H1 (cell line): ENCODE measurements at regions not wholly inside any gene's neighbourhood (a gene's known extent, or its start where the extent isn't known, plus 50 kb on each side); places are given as distances from the start of the nearest gene placed in this dataset.

Experiments used
- CBX8 ChIP-seq: fragments of 300-800, 300-1000 bp; sonication (generic); IDR thresholded peaks from 2 replicates; pipeline ENCODE4 v1.7.1; 2016; ENCODE audit warnings: low read depth, low read length, borderline replicate concordance
- CHD1 ChIP-seq: IDR thresholded peaks from 2 replicates; pipeline ENCODE4 v1.6.1; 2012; ENCODE audit warnings: low read depth, low read length, improper control_type of control experiment
- CHD7 ChIP-seq: fragments of 300-600 bp; sonication (generic); IDR thresholded peaks from 2 replicates; pipeline ENCODE4 v1.7.1; 2012; ENCODE audit warnings: low read length, moderate library complexity, mild to moderate bottlenecking, inconsistent platforms; ENCODE audit not compliant: insufficient replicate concordance
- FOSL1 ChIP-seq: IDR thresholded peaks from 2 replicates; pipeline ENCODE4 v1.6.1; 2011; ENCODE audit warnings: mild to moderate bottlenecking, low read depth, low read length, moderate library complexity; ENCODE audit not compliant: insufficient read depth
- KDM4A ChIP-seq: IDR thresholded peaks from one replicate; pipeline ENCODE4 v1.7.1; 2012; ENCODE audit warnings: low read depth, mild to moderate bottlenecking, moderate library complexity, low read length, inconsistent platforms; ENCODE audit not compliant: severe bottlenecking
- POLR2AphosphoS5 ChIP-seq: IDR thresholded peaks from 2 replicates; pipeline ENCODE4 v1.6.1; 2011; ENCODE audit warnings: low read depth, low read length
- SIX5 ChIP-seq: IDR thresholded peaks from 2 replicates; pipeline ENCODE4 v1.6.1; 2011; ENCODE audit warnings: mild to moderate bottlenecking, low read depth, low read length
- TAF1 ChIP-seq: IDR thresholded peaks from 2 replicates; pipeline ENCODE4 v1.6.1; 2011; ENCODE audit warnings: mild to moderate bottlenecking, low read depth, low read length
- TAF7 ChIP-seq: optimal IDR thresholded peaks from 2 replicates; pipeline ENCODE3; 2011; ENCODE audit warnings: low read depth, mild to moderate bottlenecking, inconsistent platforms, low read length, moderate library complexity, borderline replicate concordance
- TEAD4 ChIP-seq: IDR thresholded peaks from 2 replicates; pipeline ENCODE4 v1.6.1; 2012; ENCODE audit warnings: low read depth, low read length, inconsistent platforms, mixed read lengths
- TF ChIP-seq, protein P1 (sequence below): IDR thresholded peaks from 2 replicates; pipeline ENCODE4 v1.6.1; 2012; ENCODE audit warnings: inconsistent platforms

DNA sequence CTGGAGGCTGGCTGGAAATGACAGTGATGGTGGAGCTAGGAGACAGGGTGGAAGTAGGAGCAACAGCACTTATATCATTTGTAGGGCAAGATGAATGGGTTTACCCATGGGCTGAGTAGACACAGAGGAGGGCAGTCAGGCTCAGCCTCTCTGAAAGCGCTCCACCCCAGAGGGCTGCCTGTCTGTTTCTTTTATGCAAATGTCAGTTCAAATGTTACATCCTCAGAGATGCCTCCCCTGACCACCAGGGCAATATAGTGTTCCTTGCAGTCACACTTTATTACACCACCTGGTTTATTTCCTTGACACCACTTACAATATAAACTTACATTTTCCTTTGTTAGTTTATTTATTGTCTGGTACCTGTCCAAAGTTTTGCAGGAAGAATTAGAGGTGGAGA, 159.5 kb upstream of the IL12B start (continued):
- TF ChIP-seq CHD7 (no peak), CBX8 (no peak), POLR2AphosphoS5 (no peak), TAF7 (no peak), SIX5 (no peak), CHD1 (no peak), FOSL1 (no peak), TAF1 (no peak), KDM4A (no peak), TEAD4 (no peak)
- TF ChIP-seq, protein P1, sequence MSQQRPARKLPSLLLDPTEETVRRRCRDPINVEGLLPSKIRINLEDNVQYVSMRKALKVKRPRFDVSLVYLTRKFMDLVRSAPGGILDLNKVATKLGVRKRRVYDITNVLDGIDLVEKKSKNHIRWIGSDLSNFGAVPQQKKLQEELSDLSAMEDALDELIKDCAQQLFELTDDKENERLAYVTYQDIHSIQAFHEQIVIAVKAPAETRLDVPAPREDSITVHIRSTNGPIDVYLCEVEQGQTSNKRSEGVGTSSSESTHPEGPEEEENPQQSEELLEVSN, result no peak
- TF ChIP-seq, all 59 proteins: peak for 0
